ENCODE measurements at regions not wholly inside any gene's neighbourhood (a gene's known extent, or its start where the extent isn't known, plus 50 kb on each side); places are given as distances from the start of the nearest gene placed in this dataset.

DNA sequence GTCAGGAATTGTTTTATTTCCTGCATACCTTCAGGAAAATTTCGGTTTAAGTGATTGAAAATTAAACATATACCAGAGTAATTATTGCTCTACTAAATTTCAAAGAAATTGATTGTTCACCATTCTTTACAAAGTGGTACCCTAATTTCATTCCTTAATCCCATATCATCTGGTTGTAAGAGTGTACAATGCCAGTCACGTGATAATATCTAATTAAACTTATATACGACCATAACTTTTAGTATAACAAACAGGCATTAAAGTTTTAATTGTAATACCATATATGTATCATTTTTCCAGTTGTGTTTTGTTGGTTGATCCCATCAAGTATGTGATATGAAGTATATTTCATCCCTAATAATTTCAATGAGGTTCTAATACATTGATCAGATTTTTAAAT, 74.8 kb upstream of the PLSCR5 start:
- TF ChIP-seq CTCF (IDR thresholded peaks at IDR 0.05; ENCODE audit: insufficient read depth, low read length, poor library complexity, severe bottlenecking) (no peak), EZH2phosphoT487 (conservative IDR thresholded peaks at IDR 0.05; ENCODE audit: low read length) (no peak)
